GM13976 (cell line): ENCODE measurements at regions not wholly inside any gene's neighbourhood (a gene's known extent, or its start where the extent isn't known, plus 50 kb on each side); places are given as distances from the start of the nearest gene placed in this dataset.
"Not testable (repeated sequence)": the region's sequence is repeated elsewhere in the genome, so short reads cannot be mapped to it uniquely, and the experiment has no call there.

Experiments
- DNase-seq: peaks from one replicate; pipeline ENCODE4 v3.0.0; 2012; ENCODE audit warnings: low spot score
- CTCF ChIP-seq: IDR thresholded peaks from 2 replicates; pipeline ENCODE4 v1.5.1; 2012; ENCODE audit warnings: borderline replicate concordance, mild to moderate bottlenecking; ENCODE audit not compliant: insufficient read depth; ENCODE audit errors: extremely low read depth, missing control alignments, control extremely low read depth
- in situ Hi-C: fragments of 300-500 bp; cut with MboI; formaldehyde crosslinking; loops from one replicate; pipeline ENCODE4 v1.12.0; 2022; ENCODE audit warnings: low sequenced_read_pairs, mixed read lengths, inconsistent platforms; ENCODE audit not compliant: unreplicated experiment

- TF ChIP-seq CTCF: no peak
- DNase-seq: no peak
- in situ Hi-C loops: no loop called here
Observed at GRCh38 chr7:149670288-149670687, 103.1 kb downstream of the ZNF467 start.

GRCh38 chr7:149669121-149669818 lies 104.1 kb downstream of the ZNF467 start:
- in situ Hi-C loops: loop anchor here (10.0 kb wide), 1 partner anchor 76 kb away; no protein-coding TSS in a partner anchor
- TF ChIP-seq CTCF: no peak
- peak; percentile 32 for DNase-seq

GRCh38 chr7:149666360-149666945 lies 106.9 kb downstream of the ZNF467 start:
- in situ Hi-C loops: loop anchor here (10.0 kb wide), 1 partner anchor 78 kb away; no protein-coding TSS in a partner anchor
- no peak for TF ChIP-seq CTCF
- DNase-seq: no peak

GRCh38 chr7:149665618-149666017 lies 107.8 kb downstream of the ZNF467 start:
- DNase-seq: not testable (repeated sequence)
- in situ Hi-C loops: loop anchor here (10.0 kb wide), 1 partner anchor 79 kb away; no protein-coding TSS in a partner anchor

- DNase-seq: no peak
- no peak for TF ChIP-seq CTCF
- in situ Hi-C loops: loop anchor here (10.0 kb wide), 1 partner anchor 80 kb away; no protein-coding TSS in a partner anchor
Observed at GRCh38 chr7:149664666-149665065, 108.7 kb downstream of the ZNF467 start.

- in situ Hi-C loops: loop anchor here (10.0 kb wide), 1 partner anchor 81 kb away; no protein-coding TSS in a partner anchor
- DNase-seq: no peak
- no peak for TF ChIP-seq CTCF
Observed at GRCh38 chr7:149664176-149664575, 109.2 kb downstream of the ZNF467 start.

- DNase-seq: peak; percentile 57
- TF ChIP-seq CTCF: peak; percentile 54
- in situ Hi-C loops: loop anchor here (10.0 kb wide), 1 partner anchor 82 kb away; no protein-coding TSS in a partner anchor
Observed at GRCh38 chr7:149662591-149663095, 110.7 kb downstream of the ZNF467 start.
